ENCODE measurements at regions not wholly inside any gene's neighbourhood (a gene's known extent, or its start where the extent isn't known, plus 50 kb on each side); places are given as distances from the start of the nearest gene placed in this dataset.

- Histone ChIP-seq H3K27me3 (ENCODE audit: insufficient read depth, low read length) (no peaks in the 10 kb centered on the region), H4K20me1 (ENCODE audit: insufficient read depth, low read length) (no peaks in the 10 kb centered on the region), H3K36me3 (ENCODE audit: insufficient read depth, low read length) (no peaks in the 10 kb centered on the region), H3F3A (ENCODE audit: insufficient read depth, low read length) (no peaks in the 10 kb centered on the region), H3K4me3 (ENCODE audit: low read depth, low read length, poor library complexity, severe bottlenecking) (no peak overlapping the region), H2AFZ (ENCODE audit: low read length) (no peak overlapping the region), H3K9me3 (ENCODE audit: low read length) (0 out of 2 replicates have a peak, but pooled peaks cover 7% of the 10 kb centered on the region), H3K27ac (ENCODE audit: low read depth, low read length, poor library complexity, severe bottlenecking) (no peak overlapping the region), H3K9me2 (ENCODE audit: low read depth, low read length) (no peaks in the 10 kb centered on the region), H3K4me1 (ENCODE audit: insufficient read depth, low read length, severe bottlenecking) (no peaks in the 10 kb centered on the region), H3K4me2 (ENCODE audit: low read length) (no peak overlapping the region), H3K9ac (ENCODE audit: low read length) (no peak overlapping the region), H3K79me2 (ENCODE audit: insufficient read depth, low read length) (no peaks in the 10 kb centered on the region)
- TF ChIP-seq EZH2 (IDR thresholded peaks at IDR 0.05; ENCODE audit: borderline replicate concordance, low read length) (no peak), CTCF (IDR thresholded peaks at IDR 0.05; ENCODE audit: low read length) (no peak)
Measured at GRCh38 chr2:198975779-198976178, 482.0 kb downstream of the SATB2 start.

GRCh38 chr2:198973785-198974184, 484.0 kb downstream of the SATB2 start:
- Histone ChIP-seq H4K20me1 (ENCODE audit: insufficient read depth, low read length) (no peaks in the 10 kb centered on the region), H3K36me3 (ENCODE audit: insufficient read depth, low read length) (no peaks in the 10 kb centered on the region), H3K9me3 (ENCODE audit: low read length) (0 out of 2 replicates have a peak, but pooled peaks cover 7% of the 10 kb centered on the region), H3K27me3 (ENCODE audit: insufficient read depth, low read length) (no peaks in the 10 kb centered on the region), H3K4me3 (ENCODE audit: low read depth, low read length, poor library complexity, severe bottlenecking) (no peak overlapping the region), H3K9me2 (ENCODE audit: low read depth, low read length) (no peaks in the 10 kb centered on the region), H3K9ac (ENCODE audit: low read length) (no peak overlapping the region), H3F3A (ENCODE audit: insufficient read depth, low read length) (no peaks in the 10 kb centered on the region), H3K4me1 (ENCODE audit: insufficient read depth, low read length, severe bottlenecking) (no peaks in the 10 kb centered on the region), H3K4me2 (ENCODE audit: low read length) (no peak overlapping the region), H3K27ac (ENCODE audit: low read depth, low read length, poor library complexity, severe bottlenecking) (no peak overlapping the region), H2AFZ (ENCODE audit: low read length) (no peak overlapping the region), H3K79me2 (ENCODE audit: insufficient read depth, low read length) (no peaks in the 10 kb centered on the region)
- TF ChIP-seq CTCF (IDR thresholded peaks at IDR 0.05; ENCODE audit: low read length), result no peak
- no peak for TF ChIP-seq EZH2 (IDR thresholded peaks at IDR 0.05; ENCODE audit: borderline replicate concordance, low read length)

GRCh38 chr2:198973181-198973580, 484.6 kb downstream of the SATB2 start:
- Histone ChIP-seq H3K4me3 (ENCODE audit: low read depth, low read length, poor library complexity, severe bottlenecking) (no peak overlapping the region), H2AFZ (ENCODE audit: low read length) (no peak overlapping the region), H3F3A (ENCODE audit: insufficient read depth, low read length) (no peaks in the 10 kb centered on the region), H3K36me3 (ENCODE audit: insufficient read depth, low read length) (no peaks in the 10 kb centered on the region), H3K79me2 (ENCODE audit: insufficient read depth, low read length) (no peaks in the 10 kb centered on the region), H3K9me2 (ENCODE audit: low read depth, low read length) (no peaks in the 10 kb centered on the region), H4K20me1 (ENCODE audit: insufficient read depth, low read length) (no peaks in the 10 kb centered on the region), H3K9ac (ENCODE audit: low read length) (no peak overlapping the region), H3K4me2 (ENCODE audit: low read length) (no peak overlapping the region), H3K9me3 (ENCODE audit: low read length) (0 out of 2 replicates have a peak, but pooled peaks cover 7% of the 10 kb centered on the region), H3K27me3 (ENCODE audit: insufficient read depth, low read length) (no peaks in the 10 kb centered on the region), H3K4me1 (ENCODE audit: insufficient read depth, low read length, severe bottlenecking) (no peaks in the 10 kb centered on the region), H3K27ac (ENCODE audit: low read depth, low read length, poor library complexity, severe bottlenecking) (no peak overlapping the region)
- no peak for TF ChIP-seq EZH2 (IDR thresholded peaks at IDR 0.05; ENCODE audit: borderline replicate concordance, low read length)
- TF ChIP-seq CTCF (IDR thresholded peaks at IDR 0.05; ENCODE audit: low read length), result no peak

Data from OCI-LY1 (cell line).